SK-N-SH (cell line): ENCODE measurements at regions not wholly inside any gene's neighbourhood (a gene's known extent, or its start where the extent isn't known, plus 50 kb on each side); places are given as distances from the start of the nearest gene placed in this dataset.

Source experiments
- CTCF ChIA-PET: fragments of 300-600, 350-600 bp; formaldehyde crosslinking; extraction: SDS; loops from one replicate; lab custom pipeline; 2021; lab: Yijun Ruan, JAX
- POLR2A ChIA-PET: fragments of 350-600 bp; sonication (Branson Sonifier 250); formaldehyde crosslinking; extraction: SDS; loops from one replicate; lab custom pipeline; 2020; ENCODE audit warnings: antibody characterized with exemption, inconsistent platforms; lab: Yijun Ruan, JAX
- DNase-seq: peaks from one replicate; pipeline ENCODE4 v3.0.0; 2012
- H2AFZ ChIP-seq: fragments of 200-600 bp; sonication (generic); 2 replicates; pipeline ENCODE4 v1.8.1; 2016; ENCODE audit warnings: antibody characterized with exemption, mild to moderate bottlenecking, low read depth
- H3F3A ChIP-seq: fragments of 200-600 bp; sonication (generic); replicated peaks from 2 replicates; pipeline ENCODE3; 2016; ENCODE audit warnings: antibody characterized with exemption, mild to moderate bottlenecking; ENCODE audit not compliant: insufficient read depth
- H3K27ac ChIP-seq, 2 experiments: fragments of 200-500 bp in 1 of 2; fragments of 200-600 bp in 1 of 2; sonication (Bioruptor generic) in 1 of 2; sonication (generic), shearing (Covaris generic) in 1 of 2; 2 replicates each; pipeline versions ENCODE4 v1.5.1 to v1.6.1; 2014 to 2016; ENCODE audit warnings: low read depth in 2 of 2, inconsistent platforms in 1 of 2, low read length in 1 of 2, mild to moderate bottlenecking in 1 of 2, mixed read lengths in 1 of 2
- H3K27me3 ChIP-seq: fragments of 200-600 bp; sonication (generic), shearing (Covaris generic); 2 replicates; pipeline ENCODE4 v1.6.1; 2016; ENCODE audit warnings: mixed run types; ENCODE audit not compliant: insufficient read depth
- H3K36me3 ChIP-seq, 2 experiments: fragments of 200-500 bp in 1 of 2; fragments of 200-600 bp in 1 of 2; sonication (Bioruptor generic) in 1 of 2; sonication (generic) in 1 of 2; replicated peaks in 1 of 2; 2 replicates each; pipeline versions ENCODE3 to v1.5.1; 2014 to 2016; ENCODE audit warnings: low read length in 1 of 2, mild to moderate bottlenecking in 1 of 2; ENCODE audit not compliant: insufficient read depth in 2 of 2, control insufficient read depth in 1 of 2
- H3K4me1 ChIP-seq, 2 experiments: fragments of 200-500 bp in 1 of 2; fragments of 200-600 bp in 1 of 2; sonication (Bioruptor generic) in 1 of 2; sonication (generic), shearing (Covaris generic) in 1 of 2; 2 replicates each; pipeline versions ENCODE4 v1.5.1 to v1.6.1; 2014 to 2016; ENCODE audit warnings: low read depth in 1 of 2, low read length in 1 of 2, mixed run types in 1 of 2; ENCODE audit not compliant: insufficient read depth in 2 of 2, control insufficient read depth in 1 of 2
- H3K4me2 ChIP-seq: fragments of 200-600 bp; sonication (generic), shearing (Covaris generic); 2 replicates; pipeline ENCODE4 v1.6.1; 2017; ENCODE audit warnings: mixed run types
- H3K4me3 ChIP-seq, 2 experiments: fragments of 200-500 bp in 1 of 2; fragments of 200-600 bp in 1 of 2; sonication (Bioruptor generic) in 1 of 2; sonication (generic), shearing (Covaris generic) in 1 of 2; 2 replicates each; pipeline versions ENCODE4 v1.5.1 to v1.8.1; 2014 to 2016; ENCODE audit warnings: low read depth in 2 of 2, inconsistent platforms in 1 of 2, low read length in 1 of 2, mild to moderate bottlenecking in 1 of 2, mixed read lengths in 1 of 2, moderate library complexity in 1 of 2
- H3K79me2 ChIP-seq: fragments of 200-600 bp; sonication (generic); 2 replicates; pipeline ENCODE4 v1.8.1; 2017; ENCODE audit warnings: mild to moderate bottlenecking; ENCODE audit not compliant: insufficient read depth
- H3K9ac ChIP-seq: fragments of 200-600 bp; sonication (generic); 2 replicates; pipeline ENCODE4 v1.6.1; 2017; ENCODE audit warnings: mixed run types
- H3K9me2 ChIP-seq: fragments of 200-600 bp; sonication (generic); 2 replicates; pipeline ENCODE4 v1.6.1; 2017; ENCODE audit warnings: mixed run types
- H3K9me3 ChIP-seq: fragments of 200-600 bp; sonication (generic); 2 replicates; pipeline ENCODE4 v1.6.1; 2017; ENCODE audit warnings: mixed run types, mild to moderate bottlenecking, moderate library complexity
- H4K20me1 ChIP-seq: fragments of 200-600 bp; sonication (generic); 2 replicates; pipeline ENCODE4 v1.6.1; 2017; ENCODE audit warnings: mild to moderate bottlenecking, mixed run types; ENCODE audit not compliant: insufficient read depth
- ELF1 ChIP-seq: IDR thresholded peaks from 2 replicates; pipeline ENCODE4 v1.4.0; 2012
- EP300 ChIP-seq, 2 experiments: IDR thresholded peaks; 2 replicates each; pipeline versions ENCODE4 v1.4.0 to v1.6.1; 2012; ENCODE audit warnings: borderline replicate concordance in 1 of 2, low read depth in 1 of 2, low read length in 1 of 2
- FOXJ3 ChIP-seq: sonication (generic); formaldehyde crosslinking; IDR thresholded peaks from 2 replicates; pipeline ENCODE4 v1.5.1; 2020; ENCODE audit warnings: mild to moderate bottlenecking, missing genetic modification reagents
- FOXM1 ChIP-seq: IDR thresholded peaks from 2 replicates; pipeline ENCODE4 v1.4.0; 2012; ENCODE audit warnings: low read depth, mild to moderate bottlenecking
- JUND ChIP-seq: IDR thresholded peaks from 2 replicates; pipeline ENCODE4 v1.4.0; 2012
- MEF2A ChIP-seq: IDR thresholded peaks from 2 replicates; pipeline ENCODE4 v1.4.0; 2012; ENCODE audit warnings: low read depth, borderline replicate concordance
- MXI1 ChIP-seq: IDR thresholded peaks from 2 replicates; pipeline ENCODE4 v1.6.1; 2012; ENCODE audit warnings: mild to moderate bottlenecking, low read depth, low read length, improper control_type of control experiment
- NRF1 ChIP-seq: IDR thresholded peaks from 2 replicates; pipeline ENCODE4 v1.6.1; 2012; ENCODE audit warnings: low read depth, mild to moderate bottlenecking, low read length
- PBX3 ChIP-seq: IDR thresholded peaks from 2 replicates; pipeline ENCODE4; 2012
- RAD21 ChIP-seq: IDR thresholded peaks from 2 replicates; pipeline ENCODE4 v1.6.1; 2012; ENCODE audit warnings: mild to moderate bottlenecking, low read length
- RCOR1 ChIP-seq: fragments of 150-350 bp; IDR thresholded peaks from 2 replicates; pipeline ENCODE4 v1.6.1; 2017; ENCODE audit warnings: antibody characterized with exemption, low read length
- REST ChIP-seq: IDR thresholded peaks from 2 replicates; pipeline ENCODE4 v1.6.1; 2012; ENCODE audit warnings: mild to moderate bottlenecking, low read depth, low read length, moderate library complexity
- WGBS: methylation state at CpG from one replicate; pipeline ENCODE4 v1.1.6; 2017; ENCODE audit warnings: low lambda C conversion rate; 5-methylcytosine and 5-hydroxymethylcytosine counted together
- TF ChIP-seq, protein P1 (sequence below): IDR thresholded peaks from 2 replicates; pipeline ENCODE4 v1.4.0; 2012; ENCODE audit warnings: low read depth, borderline replicate concordance

DNA sequence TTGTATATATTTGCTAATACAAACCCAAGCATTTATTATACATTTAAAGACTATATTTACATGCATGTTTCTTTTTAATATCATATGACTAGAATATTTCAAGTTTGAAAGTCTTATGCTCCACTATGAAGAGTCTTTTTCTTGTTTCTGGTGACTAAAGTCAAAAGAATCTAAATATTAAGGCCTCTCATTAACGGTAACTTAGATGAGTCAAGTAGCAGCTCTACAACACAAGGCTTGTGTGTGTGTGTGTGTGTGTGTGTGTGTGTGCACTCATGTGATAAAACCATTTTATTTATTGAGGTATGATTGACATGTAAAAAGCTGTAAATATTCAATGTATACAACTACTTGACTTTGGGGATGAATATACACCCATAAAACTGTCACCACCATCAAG lies 275.6 kb downstream of the TFAP2B start (continued):
- TF ChIP-seq REST: no peak
- TF ChIP-seq, protein P1, sequence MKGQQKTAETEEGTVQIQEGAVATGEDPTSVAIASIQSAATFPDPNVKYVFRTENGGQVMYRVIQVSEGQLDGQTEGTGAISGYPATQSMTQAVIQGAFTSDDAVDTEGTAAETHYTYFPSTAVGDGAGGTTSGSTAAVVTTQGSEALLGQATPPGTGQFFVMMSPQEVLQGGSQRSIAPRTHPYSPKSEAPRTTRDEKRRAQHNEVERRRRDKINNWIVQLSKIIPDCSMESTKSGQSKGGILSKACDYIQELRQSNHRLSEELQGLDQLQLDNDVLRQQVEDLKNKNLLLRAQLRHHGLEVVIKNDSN: no peak
- TF ChIP-seq FOXJ3 (CRISPR knock-in tag): no peak
- no peak for TF ChIP-seq NRF1
- TF ChIP-seq RAD21: no peak

- 54% methylated on average over 5 of the region's 5 CpGs for WGBS
- POLR2A ChIA-PET: no interaction called here
- Histone ChIP-seq H3K9me2 (no peaks in the 10 kb centered on the region), H3K36me3 (no peaks in the 10 kb centered on the region), H3K4me2 (no peak overlapping the region), H3K4me3 (no peak overlapping the region), H3K27me3 (no peaks in the 10 kb centered on the region), H3K9ac (no peak overlapping the region), H3K79me2 (no peaks in the 10 kb centered on the region), H3K9me3 (no peaks in the 10 kb centered on the region), H3K4me1 (no peaks in the 10 kb centered on the region; a peak in 1 of 4 replicates), H2AFZ (no peak overlapping the region), H3F3A (no peaks in the 10 kb centered on the region), H4K20me1 (no peaks in the 10 kb centered on the region), H3K27ac (no peak overlapping the region; a peak in 1 of 4 replicates)
- CTCF ChIA-PET: no interaction called here
- DNase-seq: no peak
- TF ChIP-seq MEF2A (no peak), RCOR1 (no peak), FOXJ3 (CRISPR knock-in tag) (no peak), FOXM1 (no peak), MXI1 (no peak), JUND (no peak)
Measured at GRCh38 chr6:51098246-51098645, 279.6 kb downstream of the TFAP2B start.

- no peaks in the 10 kb centered on the region for H3K9me3 ChIP-seq
- H3K27me3 ChIP-seq: no peaks in the 10 kb centered on the region
- H3K79me2 ChIP-seq: no peaks in the 10 kb centered on the region
- H2AFZ ChIP-seq: no peak overlapping the region
- no peak overlapping the region for H3K9ac ChIP-seq
- CTCF ChIA-PET: no interaction called here
- POLR2A ChIA-PET: no interaction called here
- H3K9me2 ChIP-seq: no peaks in the 10 kb centered on the region
- no peaks in the 10 kb centered on the region for H4K20me1 ChIP-seq
- no peaks in the 10 kb centered on the region for H3K36me3 ChIP-seq
- H3K27ac ChIP-seq: no peak overlapping the region; a peak in 1 of 4 replicates
- no peak overlapping the region for H3K4me3 ChIP-seq
- H3K4me1 ChIP-seq: no peaks in the 10 kb centered on the region; a peak in 1 of 4 replicates
- no peaks in the 10 kb centered on the region for H3F3A ChIP-seq
- no peak for DNase-seq
- TF ChIP-seq MXI1 (no peak), EP300 (IDR thresholded peaks at IDR 0.05; ENCODE audit: borderline replicate concordance in 1 of 2, low read depth in 1 of 2, low read length in 1 of 2) (no peak), ELF1 (no peak), PBX3 (no peak)
- TF ChIP-seq, all 33 proteins: peak for 0
- H3K4me2 ChIP-seq: no peak overlapping the region
Measured at GRCh38 chr6:51098791-51099190, 280.1 kb downstream of the TFAP2B start.
